ENCODE measurements at regions not wholly inside any gene's neighbourhood (a gene's known extent, or its start where the extent isn't known, plus 50 kb on each side); places are given as distances from the start of the nearest gene placed in this dataset.

- TF ChIP-seq POLR2A (IDR thresholded peaks at IDR 0.05; ENCODE audit: extremely low read depth, insufficient read length): no peak
- no peak for TF ChIP-seq CTCF (IDR thresholded peaks at IDR 0.05; ENCODE audit: low read depth, low read length)
- TF ChIP-seq MYC (IDR thresholded peaks at IDR 0.05; ENCODE audit: low read depth, low read length): no peak
- TF ChIP-seq, protein P1, sequence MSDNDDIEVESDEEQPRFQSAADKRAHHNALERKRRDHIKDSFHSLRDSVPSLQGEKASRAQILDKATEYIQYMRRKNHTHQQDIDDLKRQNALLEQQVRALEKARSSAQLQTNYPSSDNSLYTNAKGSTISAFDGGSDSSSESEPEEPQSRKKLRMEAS (IDR thresholded peaks at IDR 0.05; ENCODE audit: low read depth, low read length): no peak
Observed at GRCh38 chr2:61771904-61772845, 81.7 kb downstream of the FAM161A start.

Data from NB4 (cell line).